ENCODE measurements at regions not wholly inside any gene's neighbourhood (a gene's known extent, or its start where the extent isn't known, plus 50 kb on each side); places are given as distances from the start of the nearest gene placed in this dataset.

- no peak overlapping the region for H3K27ac ChIP-seq
- 0 out of 2 replicates have a peak, but pooled peaks cover 2% of the 10 kb centered on the region for H3K9me3 ChIP-seq (replicated peaks)
- H3K4me3 ChIP-seq = no peak overlapping the region
- no peaks in the 10 kb centered on the region for H3K27me3 ChIP-seq (replicated peaks)
- no peaks in the 10 kb centered on the region for H3K36me3 ChIP-seq
- peaks cover 40% of the 10 kb centered on the region for H3K4me1 ChIP-seq (replicated peaks)
- no peak for DNase-seq (ENCODE audit: low read depth in 1 of 2, low spot score in 2 of 2)
Observed at GRCh38 chr15:70510433-70510832, 252.9 kb downstream of the UACA start.

- no peak for DNase-seq (ENCODE audit: low read depth in 1 of 2, low spot score in 2 of 2)
Observed at GRCh38 chr15:70509731-70510143, 253.6 kb downstream of the UACA start.

GRCh38 chr15:70509282-70509662 lies 254.1 kb downstream of the UACA start:
- Histone ChIP-seq H3K27me3 (replicated peaks) (no peaks in the 10 kb centered on the region), H3K36me3 (no peaks in the 10 kb centered on the region), H3K4me3 (no peak overlapping the region), H3K27ac (no peak overlapping the region), H3K9me3 (replicated peaks) (0 out of 2 replicates have a peak, but pooled peaks cover 2% of the 10 kb centered on the region), H3K4me1 (replicated peaks) (peaks cover 52% of the 10 kb centered on the region)
- DNase-seq (ENCODE audit: low read depth in 1 of 2, low spot score in 2 of 2) = no peak

More at GRCh38 chr15:70509731-70510143, 253.6 kb downstream of the UACA start:
- no peak overlapping the region for H3K4me3 ChIP-seq
- H3K9me3 ChIP-seq (replicated peaks) = 0 out of 2 replicates have a peak, but pooled peaks cover 2% of the 10 kb centered on the region
- H3K4me1 ChIP-seq (replicated peaks) = peaks cover 47% of the 10 kb centered on the region
- H3K36me3 ChIP-seq = no peaks in the 10 kb centered on the region
- H3K27ac ChIP-seq = no peak overlapping the region
- no peaks in the 10 kb centered on the region for H3K27me3 ChIP-seq (replicated peaks)

GRCh38 chr15:70508561-70509281 lies 254.6 kb downstream of the UACA start:
- Histone ChIP-seq H3K9me3 (replicated peaks) (0 out of 2 replicates have a peak, but pooled peaks cover 2% of the 10 kb centered on the region), H3K36me3 (no peaks in the 10 kb centered on the region), H3K27me3 (replicated peaks) (no peaks in the 10 kb centered on the region), H3K4me3 (no peak overlapping the region), H3K27ac (peak overlapping the region; percentile 35; the same call in 1 of the 2 replicates), H3K4me1 (replicated peaks) (peaks cover 57% of the 10 kb centered on the region)
- peak; percentile 76 to 81 for DNase-seq (ENCODE audit: low read depth in 1 of 2, low spot score in 2 of 2)

GRCh38 chr15:70507772-70508371 lies 255.5 kb downstream of the UACA start:
- peaks cover 60% of the 10 kb centered on the region for H3K4me1 ChIP-seq (replicated peaks)

GRCh38 chr15:70505936-70506912 lies 257.1 kb downstream of the UACA start:
- Histone ChIP-seq H3K36me3 (no peaks in the 10 kb centered on the region), H3K4me1 (replicated peaks) (peaks cover 60% of the 10 kb centered on the region)
- DNase-seq (ENCODE audit: low read depth in 1 of 2, low spot score in 2 of 2) = peak in 1 of 2 experiments; percentile 31

More at GRCh38 chr15:70507772-70508371, 255.5 kb downstream of the UACA start:
- Histone ChIP-seq H3K4me3 (no peak overlapping the region), H3K36me3 (no peaks in the 10 kb centered on the region), H3K9me3 (replicated peaks) (0 out of 2 replicates have a peak, but pooled peaks cover 2% of the 10 kb centered on the region), H3K27me3 (replicated peaks) (no peaks in the 10 kb centered on the region), H3K27ac (peak overlapping the region; percentile 35)
- peak; percentile 57 to 69 for DNase-seq (ENCODE audit: low read depth in 1 of 2, low spot score in 2 of 2)

GRCh38 chr15:70505411-70505919 lies 257.9 kb downstream of the UACA start:
- Histone ChIP-seq H3K4me1 (replicated peaks) (peaks cover 60% of the 10 kb centered on the region), H3K4me3 (no peak overlapping the region), H3K27ac (no peak overlapping the region), H3K36me3 (no peaks in the 10 kb centered on the region), H3K27me3 (replicated peaks) (no peaks in the 10 kb centered on the region), H3K9me3 (replicated peaks) (no peaks in the 10 kb centered on the region)
- peak; percentile 70 to 80 for DNase-seq (ENCODE audit: low read depth in 1 of 2, low spot score in 2 of 2)

More at GRCh38 chr15:70505936-70506912, 257.1 kb downstream of the UACA start:
- Histone ChIP-seq H3K27me3 (replicated peaks) (no peaks in the 10 kb centered on the region), H3K4me3 (no peak overlapping the region), H3K9me3 (replicated peaks) (0 out of 2 replicates have a peak, but pooled peaks cover 2% of the 10 kb centered on the region), H3K27ac (no peak overlapping the region)

GRCh38 chr15:70504988-70505387 lies 258.4 kb downstream of the UACA start:
- H3K27me3 ChIP-seq (replicated peaks) = no peaks in the 10 kb centered on the region
- peaks cover 60% of the 10 kb centered on the region for H3K4me1 ChIP-seq (replicated peaks)
- no peak overlapping the region for H3K27ac ChIP-seq
- no peak for DNase-seq (ENCODE audit: low read depth in 1 of 2, low spot score in 2 of 2)
- H3K4me3 ChIP-seq = no peak overlapping the region
- no peaks in the 10 kb centered on the region for H3K36me3 ChIP-seq
- no peaks in the 10 kb centered on the region for H3K9me3 ChIP-seq (replicated peaks)

GRCh38 chr15:70504299-70504951 lies 258.9 kb downstream of the UACA start:
- H3K4me3 ChIP-seq = no peak overlapping the region
- H3K27ac ChIP-seq = no peak overlapping the region; the same call in 1 of the 2 replicates
- H3K36me3 ChIP-seq = no peaks in the 10 kb centered on the region
- no peaks in the 10 kb centered on the region for H3K27me3 ChIP-seq (replicated peaks)
- peak; percentile 41 to 63 for DNase-seq (ENCODE audit: low read depth in 1 of 2, low spot score in 2 of 2)
- peaks cover 60% of the 10 kb centered on the region for H3K4me1 ChIP-seq (replicated peaks)
- no peaks in the 10 kb centered on the region for H3K9me3 ChIP-seq (replicated peaks)

GRCh38 chr15:70503798-70504298 lies 259.5 kb downstream of the UACA start:
- Histone ChIP-seq H3K27ac (no peak overlapping the region), H3K4me3 (no peak overlapping the region), H3K4me1 (replicated peaks) (peaks cover 54% of the 10 kb centered on the region), H3K27me3 (replicated peaks) (no peaks in the 10 kb centered on the region), H3K36me3 (no peaks in the 10 kb centered on the region), H3K9me3 (replicated peaks) (no peaks in the 10 kb centered on the region)
- DNase-seq (ENCODE audit: low read depth in 1 of 2, low spot score in 2 of 2) = no peak

- no peaks in the 10 kb centered on the region for H3K9me3 ChIP-seq (replicated peaks)
- no peak for DNase-seq (ENCODE audit: low read depth in 1 of 2, low spot score in 2 of 2)
- H3K36me3 ChIP-seq = no peaks in the 10 kb centered on the region
- peaks cover 48% of the 10 kb centered on the region for H3K4me1 ChIP-seq (replicated peaks)
- H3K4me3 ChIP-seq = no peak overlapping the region
- H3K27me3 ChIP-seq (replicated peaks) = no peaks in the 10 kb centered on the region
- no peak overlapping the region for H3K27ac ChIP-seq
Observed at GRCh38 chr15:70503073-70503745, 260.1 kb downstream of the UACA start.

- no peak overlapping the region for H3K4me3 ChIP-seq
- no peaks in the 10 kb centered on the region for H3K36me3 ChIP-seq
- H3K4me1 ChIP-seq (replicated peaks) = peaks cover 41% of the 10 kb centered on the region
- no peaks in the 10 kb centered on the region for H3K9me3 ChIP-seq (replicated peaks)
- H3K27me3 ChIP-seq (replicated peaks) = no peaks in the 10 kb centered on the region
- H3K27ac ChIP-seq = no peak overlapping the region
- no peak for DNase-seq (ENCODE audit: low read depth in 1 of 2, low spot score in 2 of 2)
Observed at GRCh38 chr15:70502529-70502928, 260.8 kb downstream of the UACA start.
